ENCODE measurements at regions not wholly inside any gene's neighbourhood (a gene's known extent, or its start where the extent isn't known, plus 50 kb on each side); places are given as distances from the start of the nearest gene placed in this dataset.

GRCh38 chr10:78944723-78945312 is 123.9 kb upstream of the ZMIZ1 start:
- no peak for DNase-seq (ENCODE audit: low spot score)

GRCh38 chr10:78945838-78946237 is 122.9 kb upstream of the ZMIZ1 start:
- no peak for DNase-seq (ENCODE audit: low spot score)

GRCh38 chr10:78947226-78947625 is 121.5 kb upstream of the ZMIZ1 start:
- no peak for DNase-seq (ENCODE audit: low spot score)

GRCh38 chr10:78947733-78948132 is 121.0 kb upstream of the ZMIZ1 start:
- DNase-seq (ENCODE audit: low spot score) = no peak

- no peak for DNase-seq (ENCODE audit: low spot score)
Measured at GRCh38 chr10:78948621-78949030, 120.1 kb upstream of the ZMIZ1 start.

- DNase-seq (ENCODE audit: low spot score) = no peak
Measured at GRCh38 chr10:78950656-78951587, 117.8 kb upstream of the ZMIZ1 start.

GRCh38 chr10:78952030-78952429 is 116.7 kb upstream of the ZMIZ1 start:
- DNase-seq (ENCODE audit: low spot score) = no peak

GRCh38 chr10:78952686-78953085 is 116.1 kb upstream of the ZMIZ1 start:
- no peak for DNase-seq (ENCODE audit: low spot score)

- DNase-seq (ENCODE audit: low spot score) = no peak
Measured at GRCh38 chr10:78953113-78953798, 115.5 kb upstream of the ZMIZ1 start.

- no peak for DNase-seq (ENCODE audit: low spot score)
Measured at GRCh38 chr10:78953799-78954297, 114.9 kb upstream of the ZMIZ1 start.

GRCh38 chr10:78954689-78955088 is 114.1 kb upstream of the ZMIZ1 start:
- no peak for DNase-seq (ENCODE audit: low spot score)

GRCh38 chr10:78955206-78955605 is 113.6 kb upstream of the ZMIZ1 start:
- DNase-seq (ENCODE audit: low spot score) = no peak

- DNase-seq (ENCODE audit: low spot score) = no peak
Measured at GRCh38 chr10:78956391-78956790, 112.4 kb upstream of the ZMIZ1 start.

- no peak for DNase-seq (ENCODE audit: low spot score)
Measured at GRCh38 chr10:78957471-78958039, 111.2 kb upstream of the ZMIZ1 start.

GRCh38 chr10:78959217-78959923 is 109.4 kb upstream of the ZMIZ1 start:
- DNase-seq (ENCODE audit: low spot score) = no peak

GRCh38 chr10:78959924-78960285 is 108.9 kb upstream of the ZMIZ1 start:
- DNase-seq (ENCODE audit: low spot score) = no peak

GRCh38 chr10:78960316-78960800 is 108.4 kb upstream of the ZMIZ1 start:
- DNase-seq (ENCODE audit: low spot score) = no peak

GRCh38 chr10:78961760-78962159 is 107.0 kb upstream of the ZMIZ1 start:
- no peak for DNase-seq (ENCODE audit: low spot score)

- DNase-seq (ENCODE audit: low spot score) = no peak
Measured at GRCh38 chr10:78963074-78964034, 105.4 kb upstream of the ZMIZ1 start.

- no peak for DNase-seq (ENCODE audit: low spot score)
Measured at GRCh38 chr10:78964274-78964951, 104.4 kb upstream of the ZMIZ1 start.
